ENCODE measurements at regions not wholly inside any gene's neighbourhood (a gene's known extent, or its start where the extent isn't known, plus 50 kb on each side); places are given as distances from the start of the nearest gene placed in this dataset.

DNA sequence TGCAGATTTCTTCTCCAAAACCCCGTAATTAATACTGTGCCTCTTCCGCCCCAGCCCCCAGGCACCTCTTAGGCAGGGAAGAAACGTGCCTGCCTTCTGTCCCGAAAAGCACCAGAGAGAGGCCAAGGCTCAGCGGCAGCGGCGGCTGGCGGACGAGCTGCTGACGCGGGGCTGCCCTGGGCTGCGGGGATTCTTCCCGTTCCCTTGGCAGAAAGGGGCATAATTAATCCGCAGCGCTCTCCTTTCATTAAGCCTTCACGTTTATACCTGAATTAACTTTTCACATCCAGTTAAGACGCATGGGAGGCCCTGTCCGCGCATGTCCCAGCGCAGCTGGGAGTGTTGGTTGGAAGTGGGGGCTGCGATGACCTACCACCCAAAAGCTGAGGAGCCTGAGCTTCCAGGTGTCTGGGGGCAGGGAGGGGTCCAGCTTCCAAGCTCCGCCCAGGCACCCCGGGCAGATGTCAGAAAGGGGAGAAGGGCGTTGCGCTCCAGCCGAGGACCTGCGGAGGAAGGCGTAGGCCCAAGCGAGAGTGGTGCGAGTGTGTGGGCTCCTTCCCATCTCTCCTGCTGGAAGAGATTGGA lies 167.4 kb upstream of the LRFN2 start:
- DNase-seq (ENCODE audit: low read depth) = no peak

GRCh38 chr6:40753675-40754448 lies 166.7 kb upstream of the LRFN2 start:
- no peak for DNase-seq (ENCODE audit: low read depth)

DNA sequence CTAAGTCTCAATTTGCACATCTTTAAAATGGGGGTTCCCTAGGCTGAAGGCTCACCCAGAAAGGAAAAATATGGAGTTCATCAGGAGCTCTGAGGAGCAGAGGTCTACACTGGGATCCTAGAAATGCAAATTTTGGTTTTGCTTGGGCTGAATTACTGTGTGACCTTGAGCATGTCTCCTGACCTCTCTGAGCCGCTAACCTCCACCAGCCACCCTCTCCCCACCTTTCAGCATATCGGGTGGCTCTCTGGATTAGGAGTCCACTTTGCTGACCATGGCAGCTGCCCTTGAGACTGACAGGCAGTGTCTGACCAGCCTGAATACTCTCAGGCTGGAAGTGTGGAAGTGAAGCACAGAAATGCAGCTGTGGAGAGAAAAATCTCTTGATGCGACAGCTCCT lies 165.9 kb upstream of the LRFN2 start:
- no peak for DNase-seq (ENCODE audit: low read depth)

- no peak for DNase-seq (ENCODE audit: low read depth)
Measured at GRCh38 chr6:40744835-40745234, 157.7 kb upstream of the LRFN2 start.

DNA sequence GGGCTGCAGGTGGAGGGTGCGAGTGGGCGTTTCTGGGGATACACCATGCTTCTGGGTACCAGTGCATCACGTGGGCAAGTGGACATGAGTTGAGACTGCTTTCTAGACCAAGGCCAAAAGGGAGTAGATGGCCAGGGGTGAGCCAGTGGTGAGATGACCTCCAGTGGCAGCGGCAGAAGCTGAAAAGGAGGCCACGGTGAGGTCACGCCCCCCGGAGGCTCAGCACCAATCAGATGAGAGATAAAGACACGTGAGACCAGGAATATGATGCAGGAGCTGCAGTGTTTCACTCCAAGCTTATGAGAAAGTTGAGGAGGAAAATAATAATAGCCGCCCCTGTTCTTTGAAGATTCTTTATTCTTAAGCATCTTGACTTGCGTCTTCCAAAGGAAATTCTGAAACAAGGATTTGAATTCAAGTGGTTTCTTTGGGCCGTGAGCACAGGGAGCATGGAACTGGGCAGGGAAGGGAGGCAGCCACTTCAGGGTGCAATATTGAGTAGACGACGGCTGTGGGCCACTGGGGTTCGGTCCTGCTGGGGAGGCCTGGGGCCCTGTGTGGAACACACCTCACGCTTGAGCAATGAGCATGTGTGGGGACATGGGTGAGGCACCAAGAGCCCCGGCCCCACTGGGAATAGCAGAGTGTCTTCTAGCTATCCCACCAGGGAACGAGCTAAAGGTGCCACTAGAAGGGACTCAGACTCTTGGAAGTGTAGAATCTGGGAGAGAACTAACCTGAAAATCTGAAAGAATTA lies 156.7 kb upstream of the LRFN2 start:
- no peak for DNase-seq (ENCODE audit: low read depth)

DNA sequence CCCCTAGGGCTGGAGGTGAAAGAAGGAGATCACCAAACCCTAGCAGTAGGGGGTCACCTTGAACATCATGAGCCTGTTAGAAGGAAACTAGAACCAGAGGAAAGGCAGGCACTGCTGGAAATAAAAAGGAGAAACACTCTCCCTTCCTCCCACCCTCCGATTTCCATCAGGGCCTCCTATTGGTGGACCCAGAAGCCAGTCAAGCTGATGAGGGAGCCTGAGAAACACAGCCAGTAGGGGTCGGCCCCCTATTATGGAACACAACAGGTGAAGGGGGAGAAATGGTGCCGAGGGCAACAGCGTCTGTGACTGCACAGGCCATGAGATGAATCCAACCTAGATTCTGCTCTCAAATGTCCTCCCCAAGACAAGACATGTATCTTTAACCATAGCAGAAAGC lies 156.1 kb upstream of the LRFN2 start:
- DNase-seq (ENCODE audit: low read depth) = no peak

DNA sequence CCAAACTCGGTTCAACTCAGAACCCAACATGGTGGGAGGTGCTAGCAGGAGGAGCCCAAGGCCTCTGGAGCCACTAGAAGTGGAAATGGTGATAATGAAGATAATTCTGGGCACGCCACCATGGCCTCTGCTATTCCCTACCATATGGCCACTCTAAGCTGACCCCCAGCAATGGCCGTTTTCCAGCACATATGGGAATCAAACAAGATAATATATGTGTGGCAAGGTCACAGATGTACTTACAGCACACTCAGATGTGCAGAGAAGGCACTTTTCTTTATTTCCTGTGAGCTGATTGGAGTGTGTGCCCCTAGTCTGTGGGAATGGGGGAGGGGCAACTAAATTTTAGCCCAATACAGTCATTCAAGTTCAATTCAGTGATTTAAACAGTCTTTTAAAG lies 153.4 kb upstream of the LRFN2 start:
- no peak for DNase-seq (ENCODE audit: low read depth)

DNA sequence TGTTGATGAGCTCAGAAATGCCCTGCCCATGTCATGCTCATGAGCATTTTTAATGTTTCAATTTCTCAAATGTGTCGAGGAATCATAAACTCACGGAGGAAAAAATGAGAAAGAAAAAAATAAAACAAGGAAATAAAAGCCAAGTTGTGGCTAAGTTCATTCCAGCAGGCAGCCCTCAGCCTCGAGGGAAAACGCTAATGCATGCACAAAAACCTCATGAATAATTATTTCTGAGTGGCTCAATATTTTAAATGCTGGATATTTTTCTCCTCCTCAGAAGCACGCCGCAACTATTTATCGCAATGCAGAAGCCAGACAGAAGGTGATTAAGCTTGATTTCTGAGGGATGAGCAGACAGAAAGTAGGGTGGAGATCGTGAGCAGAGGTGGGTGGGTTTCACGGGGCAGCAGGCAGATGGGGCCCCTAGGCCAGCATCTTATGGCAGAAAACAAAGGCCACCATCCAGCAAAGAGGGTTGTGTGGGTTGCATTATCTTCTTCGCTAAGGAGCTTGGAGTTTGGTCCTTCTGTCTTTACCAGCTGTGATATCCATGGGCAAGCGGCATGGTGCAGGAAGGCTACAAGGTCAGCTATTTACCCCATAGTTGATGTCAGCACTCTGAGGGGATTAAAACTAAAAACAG lies 151.5 kb upstream of the LRFN2 start:
- DNase-seq (ENCODE audit: low read depth) = no peak

GRCh38 chr6:40735521-40735920 lies 148.4 kb upstream of the LRFN2 start:
- DNase-seq (ENCODE audit: low read depth) = no peak

DNA sequence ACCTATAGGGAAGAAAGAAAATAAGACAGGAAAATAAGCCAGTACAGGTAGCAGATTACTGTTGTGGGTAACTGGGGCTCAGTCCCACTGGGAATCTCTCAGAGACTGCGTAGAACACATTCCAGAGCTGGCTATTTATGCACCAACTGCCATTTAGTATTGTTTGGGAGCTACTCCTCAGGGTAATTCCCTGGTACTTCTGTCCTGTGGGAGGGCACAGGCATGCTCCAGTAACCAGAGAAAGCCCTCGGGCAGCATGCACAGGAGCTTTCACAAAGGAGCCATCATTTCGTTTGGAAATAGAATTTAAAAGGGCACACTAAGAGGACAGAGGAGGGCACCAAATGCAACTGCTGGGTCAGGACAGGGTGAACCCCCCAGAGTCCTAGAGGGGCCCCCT lies 148.0 kb upstream of the LRFN2 start:
- no peak for DNase-seq (ENCODE audit: low read depth)

DNA sequence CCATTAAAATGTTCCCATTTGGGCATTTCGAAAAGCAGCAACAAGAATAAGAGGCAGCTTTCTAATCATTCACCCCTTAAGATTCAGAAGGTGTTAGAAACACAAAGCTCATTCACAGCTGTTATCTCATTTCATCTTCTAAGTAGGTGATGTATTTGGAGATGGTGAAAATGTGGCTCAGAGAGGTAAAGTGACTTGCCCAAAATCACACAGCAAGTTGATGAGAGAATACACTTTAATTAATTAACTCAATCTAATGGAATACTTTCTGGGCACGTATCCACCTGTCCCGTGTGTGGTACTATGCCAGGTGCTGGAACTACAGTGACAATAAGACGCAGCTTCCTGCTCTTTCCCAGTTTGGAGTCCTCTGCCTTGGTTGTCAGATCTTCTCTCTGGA lies 147.4 kb upstream of the LRFN2 start:
- no peak for DNase-seq (ENCODE audit: low read depth)

DNA sequence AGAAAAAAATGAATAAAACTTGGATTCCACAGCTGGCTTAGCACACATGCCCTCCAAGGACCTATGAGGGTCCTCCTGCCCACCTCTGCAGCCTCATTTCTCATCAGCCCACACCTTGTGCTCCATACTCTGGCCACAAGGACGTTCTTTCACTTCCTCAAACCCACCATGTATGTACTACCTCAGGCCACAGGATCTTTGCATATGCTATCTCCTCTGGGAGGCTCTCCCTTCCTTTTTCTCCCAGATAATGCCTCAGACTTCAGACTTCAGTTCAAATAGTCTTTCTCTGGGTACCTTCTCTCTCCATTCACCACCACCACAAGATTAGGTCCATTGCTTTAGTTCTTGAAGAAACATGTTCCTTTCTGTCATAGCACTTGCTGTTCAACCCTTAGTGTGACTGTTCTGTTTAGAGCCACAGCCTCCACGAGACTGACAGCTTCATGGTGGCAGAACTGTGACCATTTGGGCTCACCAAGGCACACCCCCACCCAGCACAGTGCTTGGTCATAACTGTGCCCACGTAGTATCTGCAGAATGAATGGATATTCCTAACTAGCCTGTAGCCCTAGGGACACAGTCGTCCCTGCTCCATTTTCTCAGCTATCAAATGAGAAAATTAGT lies 146.7 kb upstream of the LRFN2 start:
- DNase-seq (ENCODE audit: low read depth) = no peak

DNA sequence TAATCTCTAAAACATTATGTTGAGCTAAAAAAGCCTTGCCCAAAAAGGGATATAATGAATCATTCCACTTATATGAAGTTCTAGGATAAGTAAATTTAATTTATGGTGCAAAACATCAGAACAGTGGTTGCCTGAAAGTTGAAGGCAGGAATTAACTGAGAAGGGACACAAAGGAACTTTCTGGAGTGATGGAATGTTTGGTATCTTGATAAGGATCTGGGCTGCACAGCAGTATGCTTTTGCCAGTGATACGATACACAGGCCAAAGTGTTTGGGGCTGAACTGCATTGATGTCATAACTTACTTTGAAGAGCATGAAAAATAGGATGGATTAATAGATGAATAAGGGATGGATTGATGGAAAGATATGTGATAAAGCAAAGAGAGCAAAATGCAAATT lies 146.1 kb upstream of the LRFN2 start:
- no peak for DNase-seq (ENCODE audit: low read depth)

GRCh38 chr6:40732878-40733277 lies 145.7 kb upstream of the LRFN2 start:
- DNase-seq (ENCODE audit: low read depth) = no peak

GRCh38 chr6:40728643-40729042 lies 141.5 kb upstream of the LRFN2 start:
- no peak for DNase-seq (ENCODE audit: low read depth)

GRCh38 chr6:40727271-40727670 lies 140.1 kb upstream of the LRFN2 start:
- no peak for DNase-seq (ENCODE audit: low read depth)

GRCh38 chr6:40726853-40727252 lies 139.7 kb upstream of the LRFN2 start:
- DNase-seq (ENCODE audit: low read depth) = no peak

GRCh38 chr6:40725390-40725789 lies 138.2 kb upstream of the LRFN2 start:
- no peak for DNase-seq (ENCODE audit: low read depth)

GRCh38 chr6:40724886-40725285 lies 137.7 kb upstream of the LRFN2 start:
- DNase-seq (ENCODE audit: low read depth) = no peak

DNA sequence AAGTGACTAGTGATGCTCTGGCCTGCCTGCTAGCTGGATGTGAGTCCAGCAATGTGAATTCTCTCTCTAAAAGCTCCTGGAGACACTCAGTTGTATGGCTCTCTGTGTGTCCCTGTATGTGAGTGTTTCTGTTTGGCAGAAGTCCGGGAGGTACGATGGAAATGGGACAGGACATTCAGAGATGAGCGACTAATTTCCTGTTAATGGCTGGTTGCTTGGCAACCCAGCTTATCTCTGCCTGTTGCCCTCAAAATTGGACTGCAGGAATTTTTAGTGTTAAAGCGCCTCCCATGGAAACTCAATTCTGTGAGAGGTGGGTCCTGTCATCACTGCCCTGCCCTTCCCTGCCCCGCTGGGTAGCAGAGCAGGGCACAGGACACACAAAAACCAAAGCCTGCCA lies 136.8 kb upstream of the LRFN2 start:
- no peak for DNase-seq (ENCODE audit: low read depth)

DNA sequence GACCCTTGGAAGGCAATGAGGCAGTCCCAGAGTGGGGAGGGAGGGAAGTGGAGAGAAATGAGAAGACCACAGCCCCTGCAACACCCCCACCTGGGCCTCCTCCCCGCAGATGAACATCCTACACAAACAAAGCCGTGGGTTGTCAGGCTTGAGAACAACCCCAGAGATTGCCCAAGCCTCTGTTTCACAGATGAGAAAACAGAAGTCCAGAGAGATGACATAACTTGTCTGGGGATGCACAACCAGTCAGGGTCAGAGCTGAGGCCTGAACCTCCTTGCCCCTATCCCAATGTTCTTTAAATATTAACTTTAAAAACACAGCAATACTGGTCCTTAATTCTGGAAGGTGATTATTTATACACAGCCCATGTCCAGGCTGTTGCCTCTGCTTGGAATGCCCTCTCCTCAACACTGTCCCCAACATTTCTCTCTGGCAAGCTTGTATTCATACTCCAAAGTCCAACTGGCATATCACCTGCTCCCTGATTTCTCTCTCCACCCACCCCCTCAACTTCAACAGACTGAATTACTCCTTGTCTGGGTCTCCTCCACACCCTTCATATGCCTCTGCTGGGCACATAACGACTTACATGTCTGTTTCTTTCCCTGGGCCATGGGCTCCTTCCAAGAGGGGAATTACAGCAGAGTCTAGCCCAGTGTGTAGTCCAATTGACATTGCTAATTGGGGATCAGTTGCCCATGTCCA lies 135.5 kb upstream of the LRFN2 start:
- DNase-seq (ENCODE audit: low read depth) = no peak

All from forelimb muscle (tissue), 1 donor.